SU-DHL-6 (cell line): ENCODE measurements at regions not wholly inside any gene's neighbourhood (a gene's known extent, or its start where the extent isn't known, plus 50 kb on each side); places are given as distances from the start of the nearest gene placed in this dataset.

Experiments used
- H2AFZ ChIP-seq: fragments of 200-600 bp; sonication (generic); 2 replicates; pipeline ENCODE4 v1.6.1; 2014; ENCODE audit warnings: low read depth, mild to moderate bottlenecking, moderate library complexity, mixed read lengths, antibody characterized with exemption, low read length; ENCODE audit not compliant: severe bottlenecking
- H3F3A ChIP-seq: fragments of 200-600 bp; shearing (Covaris generic); 2 replicates; pipeline ENCODE4 v1.6.0; 2016; ENCODE audit warnings: antibody characterized with exemption, mild to moderate bottlenecking; ENCODE audit not compliant: insufficient read depth
- H3K27ac ChIP-seq: fragments of 200-600 bp; sonication (generic); 2 replicates; pipeline ENCODE4 v1.5.1; 2016; ENCODE audit warnings: low read depth, mild to moderate bottlenecking, low read length, moderate library complexity, mixed read lengths
- H3K27me3 ChIP-seq: fragments of 200-600 bp; sonication (generic), shearing (Covaris generic); 2 replicates; pipeline ENCODE4 v1.6.0; 2014; ENCODE audit warnings: mild to moderate bottlenecking, low read length
- H3K36me3 ChIP-seq: fragments of 200-600 bp; sonication (generic); 2 replicates; pipeline ENCODE4 v1.6.1; 2014; ENCODE audit warnings: mild to moderate bottlenecking, low read length, mixed read lengths
- H3K4me2 ChIP-seq: fragments of 300-600, 200-600 bp; shearing (Covaris generic), sonication (generic); 2 replicates; pipeline ENCODE4 v1.6.0; 2014; ENCODE audit warnings: low read length, low read depth, mild to moderate bottlenecking; ENCODE audit not compliant: poor library complexity, severe bottlenecking
- H3K4me3 ChIP-seq: fragments of 200-600 bp; sonication (generic); 2 replicates; pipeline ENCODE4 v1.5.1; 2014; ENCODE audit warnings: antibody characterized with exemption, low read length, mild to moderate bottlenecking, mixed read lengths; ENCODE audit not compliant: insufficient read depth, poor library complexity, severe bottlenecking
- H3K79me2 ChIP-seq: fragments of 200-600 bp; sonication (generic); 2 replicates; pipeline ENCODE4 v1.6.1; 2014; ENCODE audit warnings: mild to moderate bottlenecking, low read length, moderate library complexity; ENCODE audit not compliant: insufficient read depth
- H3K9ac ChIP-seq: fragments of 200-600 bp; sonication (generic); 2 replicates; pipeline ENCODE4 v1.7.0; 2014; ENCODE audit warnings: mild to moderate bottlenecking, low read length
- H3K9me2 ChIP-seq: fragments of 200-600 bp; sonication (generic); replicated peaks from 2 replicates; pipeline ENCODE4 v1.6.1; 2014; ENCODE audit warnings: low read length; ENCODE audit not compliant: insufficient read depth
- H3K9me3 ChIP-seq: fragments of 200-600 bp; sonication (generic); 2 replicates; pipeline ENCODE4 v1.6.1; 2014; ENCODE audit warnings: low read length, mixed read lengths; ENCODE audit not compliant: insufficient read depth
- H4K20me1 ChIP-seq: fragments of 200-600 bp; sonication (generic); 2 replicates; pipeline ENCODE4 v1.6.1; 2014; ENCODE audit warnings: low read depth, mild to moderate bottlenecking, antibody characterized with exemption, low read length, moderate library complexity, mixed read lengths
- CTCF ChIP-seq: fragments of 200-600 bp; sonication (generic); IDR thresholded peaks from one replicate; pipeline ENCODE4 v1.5.1; 2017; ENCODE audit warnings: antibody characterized with exemption, mild to moderate bottlenecking, low read length, moderate library complexity; ENCODE audit not compliant: insufficient read depth, poor library complexity, severe bottlenecking
- EZH2phosphoT487 ChIP-seq: fragments of 200-600 bp; sonication (generic), shearing (Covaris generic); conservative IDR thresholded peaks from 2 replicates; pipeline ENCODE4 v1.6.1; 2018; ENCODE audit warnings: mild to moderate bottlenecking, antibody characterized with exemption, low read length, moderate library complexity, mixed read lengths

- no peak overlapping the region for H3K27ac ChIP-seq
- TF ChIP-seq CTCF = no peak
Measured at GRCh38 chr7:25358926-25359325, 130.6 kb upstream of the NPVF start.

GRCh38 chr7:25359471-25360059 lies 131.3 kb upstream of the NPVF start:
- Histone ChIP-seq H3K9me3 (no peaks in the 10 kb centered on the region), H3K4me2 (no peak overlapping the region), H3K9me2 (no peaks in the 10 kb centered on the region), H3K4me3 (no peak overlapping the region), H3K27me3 (no peaks in the 10 kb centered on the region), H3K79me2 (no peaks in the 10 kb centered on the region), H3F3A (no peaks in the 10 kb centered on the region), H3K36me3 (no peaks in the 10 kb centered on the region), H3K27ac (no peak overlapping the region), H4K20me1 (no peaks in the 10 kb centered on the region), H2AFZ (no peak overlapping the region), H3K9ac (no peak overlapping the region)
- TF ChIP-seq CTCF = no peak
- no peak for TF ChIP-seq EZH2phosphoT487

More at GRCh38 chr7:25358926-25359325, 130.6 kb upstream of the NPVF start:
- Histone ChIP-seq H3K27me3 (no peaks in the 10 kb centered on the region), H3K9ac (no peak overlapping the region), H4K20me1 (no peaks in the 10 kb centered on the region), H3K36me3 (no peaks in the 10 kb centered on the region), H3K4me3 (no peak overlapping the region), H3K9me2 (no peaks in the 10 kb centered on the region), H3K4me2 (no peak overlapping the region), H3K9me3 (no peaks in the 10 kb centered on the region), H3K79me2 (no peaks in the 10 kb centered on the region), H3F3A (no peaks in the 10 kb centered on the region), H2AFZ (no peak overlapping the region)

GRCh38 chr7:25360451-25360850 lies 132.2 kb upstream of the NPVF start:
- Histone ChIP-seq H3K27ac (no peak overlapping the region), H3K36me3 (no peaks in the 10 kb centered on the region), H3K4me2 (no peak overlapping the region)

More at GRCh38 chr7:25360451-25360850, 132.2 kb upstream of the NPVF start:
- no peaks in the 10 kb centered on the region for H3K27me3 ChIP-seq
- no peaks in the 10 kb centered on the region for H4K20me1 ChIP-seq
- no peak overlapping the region for H3K4me3 ChIP-seq
- H3K9me2 ChIP-seq = no peaks in the 10 kb centered on the region
- no peaks in the 10 kb centered on the region for H3F3A ChIP-seq
- no peak overlapping the region for H2AFZ ChIP-seq
- no peak for TF ChIP-seq EZH2phosphoT487
- TF ChIP-seq CTCF = no peak
- no peak overlapping the region for H3K9ac ChIP-seq
- H3K9me3 ChIP-seq = no peaks in the 10 kb centered on the region
- H3K79me2 ChIP-seq = no peaks in the 10 kb centered on the region
